ENCODE measurements at regions not wholly inside any gene's neighbourhood (a gene's known extent, or its start where the extent isn't known, plus 50 kb on each side); places are given as distances from the start of the nearest gene placed in this dataset.

GRCh38 chr11:88398791-88399570 is 61.4 kb upstream of the CTSC start:
- Histone ChIP-seq H3K4me3 (ENCODE audit: low read depth in 1 of 3, low read length in 3 of 3) (no peak overlapping the region), H3K27me3 (ENCODE audit: control insufficient read depth in 4 of 4, insufficient read depth in 4 of 4, low read length in 3 of 4) (no peaks in the 10 kb centered on the region), H3K36me3 (ENCODE audit: control insufficient read depth in 4 of 4, insufficient read depth in 3 of 4, low read depth in 1 of 4, low read length in 3 of 4) (no peaks in the 10 kb centered on the region), H3K27ac (ENCODE audit: low read depth in 1 of 2, low read length in 2 of 2) (no peak overlapping the region), H3K4me1 (ENCODE audit: control insufficient read depth in 4 of 4, insufficient read depth in 4 of 4, low read length in 3 of 4) (no peaks in the 10 kb centered on the region), H3K9me3 (ENCODE audit: control insufficient read depth in 4 of 4, low read length in 3 of 4) (no peaks in the 10 kb centered on the region), H3K9ac (ENCODE audit: low read depth in 1 of 2, low read length in 2 of 2) (no peak overlapping the region)
- WGBS = 67% methylated on average over 3 of the region's 3 CpGs
- TF ChIP-seq, protein P1, sequence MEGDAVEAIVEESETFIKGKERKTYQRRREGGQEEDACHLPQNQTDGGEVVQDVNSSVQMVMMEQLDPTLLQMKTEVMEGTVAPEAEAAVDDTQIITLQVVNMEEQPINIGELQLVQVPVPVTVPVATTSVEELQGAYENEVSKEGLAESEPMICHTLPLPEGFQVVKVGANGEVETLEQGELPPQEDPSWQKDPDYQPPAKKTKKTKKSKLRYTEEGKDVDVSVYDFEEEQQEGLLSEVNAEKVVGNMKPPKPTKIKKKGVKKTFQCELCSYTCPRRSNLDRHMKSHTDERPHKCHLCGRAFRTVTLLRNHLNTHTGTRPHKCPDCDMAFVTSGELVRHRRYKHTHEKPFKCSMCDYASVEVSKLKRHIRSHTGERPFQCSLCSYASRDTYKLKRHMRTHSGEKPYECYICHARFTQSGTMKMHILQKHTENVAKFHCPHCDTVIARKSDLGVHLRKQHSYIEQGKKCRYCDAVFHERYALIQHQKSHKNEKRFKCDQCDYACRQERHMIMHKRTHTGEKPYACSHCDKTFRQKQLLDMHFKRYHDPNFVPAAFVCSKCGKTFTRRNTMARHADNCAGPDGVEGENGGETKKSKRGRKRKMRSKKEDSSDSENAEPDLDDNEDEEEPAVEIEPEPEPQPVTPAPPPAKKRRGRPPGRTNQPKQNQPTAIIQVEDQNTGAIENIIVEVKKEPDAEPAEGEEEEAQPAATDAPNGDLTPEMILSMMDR (IDR thresholded peaks at IDR 0.05; ENCODE audit: low read depth, low read length, missing input control) = no peak
- TF ChIP-seq, protein P2, sequence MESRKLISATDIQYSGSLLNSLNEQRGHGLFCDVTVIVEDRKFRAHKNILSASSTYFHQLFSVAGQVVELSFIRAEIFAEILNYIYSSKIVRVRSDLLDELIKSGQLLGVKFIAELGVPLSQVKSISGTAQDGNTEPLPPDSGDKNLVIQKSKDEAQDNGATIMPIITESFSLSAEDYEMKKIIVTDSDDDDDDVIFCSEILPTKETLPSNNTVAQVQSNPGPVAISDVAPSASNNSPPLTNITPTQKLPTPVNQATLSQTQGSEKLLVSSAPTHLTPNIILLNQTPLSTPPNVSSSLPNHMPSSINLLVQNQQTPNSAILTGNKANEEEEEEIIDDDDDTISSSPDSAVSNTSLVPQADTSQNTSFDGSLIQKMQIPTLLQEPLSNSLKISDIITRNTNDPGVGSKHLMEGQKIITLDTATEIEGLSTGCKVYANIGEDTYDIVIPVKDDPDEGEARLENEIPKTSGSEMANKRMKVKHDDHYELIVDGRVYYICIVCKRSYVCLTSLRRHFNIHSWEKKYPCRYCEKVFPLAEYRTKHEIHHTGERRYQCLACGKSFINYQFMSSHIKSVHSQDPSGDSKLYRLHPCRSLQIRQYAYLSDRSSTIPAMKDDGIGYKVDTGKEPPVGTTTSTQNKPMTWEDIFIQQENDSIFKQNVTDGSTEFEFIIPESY (IDR thresholded peaks at IDR 0.05) = no peak
- TF ChIP-seq JUND (IDR thresholded peaks at IDR 0.05) (no peak), GABPA (IDR thresholded peaks at IDR 0.05 in 1 of 2, conservative IDR thresholded peaks at IDR 0.05 in 1 of 2) (no peak), FOXA2 (IDR thresholded peaks at IDR 0.05) (no peak), FOXA1 (IDR thresholded peaks at IDR 0.05) (no peak), TAF1 (conservative IDR thresholded peaks at IDR 0.05) (no peak), EGR1 (IDR thresholded peaks at IDR 0.05; ENCODE audit: low read depth in 2 of 2) (no peak), RXRA (IDR thresholded peaks at IDR 0.05) (no peak)
- no peak for DNase-seq (ENCODE audit: low spot score)

- H3K4me1 ChIP-seq (ENCODE audit: control insufficient read depth in 4 of 4, insufficient read depth in 4 of 4, low read length in 3 of 4) = no peaks in the 10 kb centered on the region
- DNase-seq (ENCODE audit: low spot score) = no peak
These were observed 60.8 kb upstream of the CTSC start for GRCh38 chr11:88398372-88398771.

More at GRCh38 chr11:88398372-88398771, 60.8 kb upstream of the CTSC start:
- Histone ChIP-seq H3K27ac (ENCODE audit: low read depth in 1 of 2, low read length in 2 of 2) (no peak overlapping the region), H3K9ac (ENCODE audit: low read depth in 1 of 2, low read length in 2 of 2) (no peak overlapping the region), H3K4me3 (ENCODE audit: low read depth in 1 of 3, low read length in 3 of 3) (no peak overlapping the region), H3K9me3 (ENCODE audit: control insufficient read depth in 4 of 4, low read length in 3 of 4) (no peaks in the 10 kb centered on the region), H3K36me3 (ENCODE audit: control insufficient read depth in 4 of 4, insufficient read depth in 3 of 4, low read depth in 1 of 4, low read length in 3 of 4) (no peaks in the 10 kb centered on the region), H3K27me3 (ENCODE audit: control insufficient read depth in 4 of 4, insufficient read depth in 4 of 4, low read length in 3 of 4) (no peaks in the 10 kb centered on the region)
- TF ChIP-seq, protein P1 (IDR thresholded peaks at IDR 0.05; ENCODE audit: low read depth, low read length, missing input control) = no peak
- TF ChIP-seq JUND (IDR thresholded peaks at IDR 0.05) (no peak), FOXA2 (IDR thresholded peaks at IDR 0.05) (no peak), ATF3 (IDR thresholded peaks at IDR 0.05) (no peak), HNF4G (IDR thresholded peaks at IDR 0.05) (no peak), EGR1 (IDR thresholded peaks at IDR 0.05; ENCODE audit: low read depth in 2 of 2) (no peak), FOXA1 (IDR thresholded peaks at IDR 0.05) (no peak), RXRA (IDR thresholded peaks at IDR 0.05) (no peak)
- WGBS = 17% methylated on average over 2 of the region's 2 CpGs
